GM19240 (cell line): ENCODE measurements at regions not wholly inside any gene's neighbourhood (a gene's known extent, or its start where the extent isn't known, plus 50 kb on each side); places are given as distances from the start of the nearest gene placed in this dataset.

Source experiments
- DNase-seq: peaks from one replicate; pipeline ENCODE4 v3.0.0; 2011; ENCODE audit warnings: low spot score; ENCODE audit not compliant: insufficient read length

- no peak for DNase-seq
Observed at GRCh38 chr2:9772035-9772998, 71.0 kb upstream of the TAF1B start.

- DNase-seq: no peak
Observed at GRCh38 chr2:9772999-9773902, 70.0 kb upstream of the TAF1B start.

GRCh38 chr2:9773903-9774239 lies 69.4 kb upstream of the TAF1B start:
- DNase-seq: no peak

GRCh38 chr2:9774266-9774665 lies 69.0 kb upstream of the TAF1B start:
- DNase-seq: no peak

- DNase-seq: no peak
Observed at GRCh38 chr2:9775351-9775750, 67.9 kb upstream of the TAF1B start.

GRCh38 chr2:9775999-9776712 lies 67.1 kb upstream of the TAF1B start:
- no peak for DNase-seq

- no peak for DNase-seq
Observed at GRCh38 chr2:9777081-9777480, 66.2 kb upstream of the TAF1B start.

GRCh38 chr2:9778012-9778411 lies 65.3 kb upstream of the TAF1B start:
- no peak for DNase-seq

GRCh38 chr2:9778471-9779316 lies 64.6 kb upstream of the TAF1B start:
- DNase-seq: no peak

GRCh38 chr2:9779596-9780264 lies 63.5 kb upstream of the TAF1B start:
- DNase-seq: peak; percentile 45

GRCh38 chr2:9780368-9781130 lies 62.7 kb upstream of the TAF1B start:
- no peak for DNase-seq

- DNase-seq: no peak
Observed at GRCh38 chr2:9781252-9781651, 62.0 kb upstream of the TAF1B start.

GRCh38 chr2:9782197-9782719 lies 61.0 kb upstream of the TAF1B start:
- no peak for DNase-seq

- no peak for DNase-seq
Observed at GRCh38 chr2:9789371-9789770, 53.9 kb upstream of the TAF1B start.

GRCh38 chr2:9790702-9791225 lies 52.5 kb upstream of the TAF1B start:
- DNase-seq: no peak

GRCh38 chr2:9791711-9792110 lies 51.6 kb upstream of the TAF1B start:
- no peak for DNase-seq

- no peak for DNase-seq
Observed at GRCh38 chr2:9793156-9793917, 49.9 kb upstream of the TAF1B start.
